ENCODE measurements at regions not wholly inside any gene's neighbourhood (a gene's known extent, or its start where the extent isn't known, plus 50 kb on each side); places are given as distances from the start of the nearest gene placed in this dataset.

DNA sequence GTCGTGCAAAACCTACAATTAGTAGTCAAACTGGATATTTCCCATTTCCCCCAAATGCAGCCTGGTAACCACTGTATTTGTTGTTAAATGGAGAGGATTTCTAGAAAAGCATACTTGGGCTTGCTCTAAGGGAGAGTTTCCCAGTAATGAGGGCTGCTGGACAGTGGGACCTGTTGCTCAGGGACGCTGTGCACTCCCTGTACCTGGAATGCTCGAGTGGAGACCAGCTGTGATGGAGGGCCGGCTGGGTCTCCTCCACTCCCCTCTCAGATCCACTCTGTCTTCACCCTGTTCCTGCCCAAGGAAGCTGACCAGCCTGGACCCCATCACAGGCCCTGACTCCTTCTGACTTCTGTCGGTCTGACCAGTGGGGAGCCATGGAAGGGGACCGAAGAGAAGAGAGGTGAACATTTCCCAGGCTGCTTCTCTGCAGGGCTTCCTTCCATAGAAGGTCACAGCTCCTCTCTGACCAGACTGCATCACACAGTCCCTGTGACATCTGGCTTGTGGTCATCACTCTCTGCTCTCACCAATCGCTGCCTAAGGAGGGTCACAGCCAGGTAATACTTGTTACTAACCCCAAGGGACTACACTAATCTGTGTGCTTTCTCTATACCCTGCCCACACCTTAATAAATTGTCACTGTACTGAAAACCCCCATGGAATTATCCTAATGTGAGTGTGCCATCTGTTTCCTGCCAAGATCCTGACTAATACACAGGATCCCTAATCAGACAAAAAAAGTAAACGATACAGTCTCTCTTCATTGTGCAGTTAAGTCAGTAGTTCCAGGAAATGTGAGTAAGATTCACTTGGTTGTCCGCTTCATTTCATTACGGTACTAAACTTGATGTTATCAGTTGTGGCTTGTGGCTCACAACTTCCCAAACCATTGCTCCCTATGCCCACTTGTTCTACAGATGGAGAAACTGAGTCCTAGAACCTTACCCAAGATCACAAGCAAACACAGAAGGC lies 102.4 kb downstream of the CCT6B start:
- Histone ChIP-seq H4K20me1 (ENCODE audit: insufficient read depth) (no peaks in the 10 kb centered on the region), H3K27me3 (ENCODE audit: insufficient read depth, low read depth, low read length) (no peaks in the 10 kb centered on the region), H3K27ac (ENCODE audit: low read length) (no peak overlapping the region), H3K4me3 (ENCODE audit: low read length) (no peak overlapping the region), H3F3A (ENCODE audit: insufficient read depth, low read length, poor library complexity, severe bottlenecking) (no peaks in the 10 kb centered on the region), H3K4me2 (ENCODE audit: low read length) (no peak overlapping the region), H3K9me3 (ENCODE audit: low read length) (no peaks in the 10 kb centered on the region), H3K9me2 (ENCODE audit: insufficient read depth, low read length) (no peaks in the 10 kb centered on the region), H3K9ac (ENCODE audit: low read length) (no peak overlapping the region), H3K36me3 (ENCODE audit: insufficient read depth, low read length) (no peaks in the 10 kb centered on the region), H3K79me2 (replicated peaks; ENCODE audit: insufficient read depth, low read length) (no peaks in the 10 kb centered on the region), H2AFZ (ENCODE audit: low read depth, low read length) (no peak overlapping the region)
- no peak for TF ChIP-seq POLR2AphosphoS5 (IDR thresholded peaks at IDR 0.05)
- TF ChIP-seq, protein P1, sequence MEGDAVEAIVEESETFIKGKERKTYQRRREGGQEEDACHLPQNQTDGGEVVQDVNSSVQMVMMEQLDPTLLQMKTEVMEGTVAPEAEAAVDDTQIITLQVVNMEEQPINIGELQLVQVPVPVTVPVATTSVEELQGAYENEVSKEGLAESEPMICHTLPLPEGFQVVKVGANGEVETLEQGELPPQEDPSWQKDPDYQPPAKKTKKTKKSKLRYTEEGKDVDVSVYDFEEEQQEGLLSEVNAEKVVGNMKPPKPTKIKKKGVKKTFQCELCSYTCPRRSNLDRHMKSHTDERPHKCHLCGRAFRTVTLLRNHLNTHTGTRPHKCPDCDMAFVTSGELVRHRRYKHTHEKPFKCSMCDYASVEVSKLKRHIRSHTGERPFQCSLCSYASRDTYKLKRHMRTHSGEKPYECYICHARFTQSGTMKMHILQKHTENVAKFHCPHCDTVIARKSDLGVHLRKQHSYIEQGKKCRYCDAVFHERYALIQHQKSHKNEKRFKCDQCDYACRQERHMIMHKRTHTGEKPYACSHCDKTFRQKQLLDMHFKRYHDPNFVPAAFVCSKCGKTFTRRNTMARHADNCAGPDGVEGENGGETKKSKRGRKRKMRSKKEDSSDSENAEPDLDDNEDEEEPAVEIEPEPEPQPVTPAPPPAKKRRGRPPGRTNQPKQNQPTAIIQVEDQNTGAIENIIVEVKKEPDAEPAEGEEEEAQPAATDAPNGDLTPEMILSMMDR (IDR thresholded peaks at IDR 0.05; ENCODE audit: poor library complexity, severe bottlenecking): no peak
- TF ChIP-seq, protein P2, sequence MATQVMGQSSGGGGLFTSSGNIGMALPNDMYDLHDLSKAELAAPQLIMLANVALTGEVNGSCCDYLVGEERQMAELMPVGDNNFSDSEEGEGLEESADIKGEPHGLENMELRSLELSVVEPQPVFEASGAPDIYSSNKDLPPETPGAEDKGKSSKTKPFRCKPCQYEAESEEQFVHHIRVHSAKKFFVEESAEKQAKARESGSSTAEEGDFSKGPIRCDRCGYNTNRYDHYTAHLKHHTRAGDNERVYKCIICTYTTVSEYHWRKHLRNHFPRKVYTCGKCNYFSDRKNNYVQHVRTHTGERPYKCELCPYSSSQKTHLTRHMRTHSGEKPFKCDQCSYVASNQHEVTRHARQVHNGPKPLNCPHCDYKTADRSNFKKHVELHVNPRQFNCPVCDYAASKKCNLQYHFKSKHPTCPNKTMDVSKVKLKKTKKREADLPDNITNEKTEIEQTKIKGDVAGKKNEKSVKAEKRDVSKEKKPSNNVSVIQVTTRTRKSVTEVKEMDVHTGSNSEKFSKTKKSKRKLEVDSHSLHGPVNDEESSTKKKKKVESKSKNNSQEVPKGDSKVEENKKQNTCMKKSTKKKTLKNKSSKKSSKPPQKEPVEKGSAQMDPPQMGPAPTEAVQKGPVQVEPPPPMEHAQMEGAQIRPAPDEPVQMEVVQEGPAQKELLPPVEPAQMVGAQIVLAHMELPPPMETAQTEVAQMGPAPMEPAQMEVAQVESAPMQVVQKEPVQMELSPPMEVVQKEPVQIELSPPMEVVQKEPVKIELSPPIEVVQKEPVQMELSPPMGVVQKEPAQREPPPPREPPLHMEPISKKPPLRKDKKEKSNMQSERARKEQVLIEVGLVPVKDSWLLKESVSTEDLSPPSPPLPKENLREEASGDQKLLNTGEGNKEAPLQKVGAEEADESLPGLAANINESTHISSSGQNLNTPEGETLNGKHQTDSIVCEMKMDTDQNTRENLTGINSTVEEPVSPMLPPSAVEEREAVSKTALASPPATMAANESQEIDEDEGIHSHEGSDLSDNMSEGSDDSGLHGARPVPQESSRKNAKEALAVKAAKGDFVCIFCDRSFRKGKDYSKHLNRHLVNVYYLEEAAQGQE (IDR thresholded peaks at IDR 0.05; ENCODE audit: borderline replicate concordance): no peak
- TF ChIP-seq EZH2 (IDR thresholded peaks at IDR 0.05; ENCODE audit: borderline replicate concordance, insufficient read depth, low read length, poor library complexity, severe bottlenecking): no peak
- no peak for TF ChIP-seq MXI1 (conservative IDR thresholded peaks at IDR 0.05; ENCODE audit: poor library complexity, severe bottlenecking)
- TF ChIP-seq SMC3 (conservative IDR thresholded peaks at IDR 0.05; ENCODE audit: poor library complexity): no peak
- TF ChIP-seq TAF1 (IDR thresholded peaks at IDR 0.05; ENCODE audit: low read depth): no peak
- TF ChIP-seq RAD21 (conservative IDR thresholded peaks at IDR 0.05): no peak
- no peak for TF ChIP-seq EP300 (conservative IDR thresholded peaks at IDR 0.05; ENCODE audit: poor library complexity, severe bottlenecking)

DNA sequence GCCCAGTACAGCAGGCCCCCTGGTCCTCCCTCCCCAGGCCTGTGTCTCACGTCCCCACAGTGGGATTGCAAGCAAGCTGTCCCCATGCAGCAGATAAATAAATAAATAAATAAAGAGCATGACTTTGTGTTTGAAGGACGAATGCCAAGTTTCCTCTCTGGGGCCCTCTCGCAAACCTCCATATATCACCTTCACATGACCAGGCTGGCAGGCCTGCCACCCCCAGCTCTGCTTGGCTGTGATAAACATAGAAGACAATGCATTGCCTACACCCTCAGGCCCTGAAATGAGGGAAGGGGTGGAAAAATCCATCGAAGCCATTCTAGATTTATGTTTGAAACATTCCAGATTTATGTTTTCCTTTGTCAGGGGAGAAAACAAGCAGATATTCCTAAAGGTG lies 107.3 kb downstream of the CCT6B start:
- H3K27me3 ChIP-seq (ENCODE audit: insufficient read depth, low read depth, low read length): no peaks in the 10 kb centered on the region
- no peaks in the 10 kb centered on the region for H3F3A ChIP-seq (ENCODE audit: insufficient read depth, low read length, poor library complexity, severe bottlenecking)
- no peaks in the 10 kb centered on the region for H3K36me3 ChIP-seq (ENCODE audit: insufficient read depth, low read length)
- H3K9ac ChIP-seq (ENCODE audit: low read length): no peak overlapping the region
- no peak overlapping the region for H3K4me3 ChIP-seq (ENCODE audit: low read length)
- H4K20me1 ChIP-seq (ENCODE audit: insufficient read depth): no peaks in the 10 kb centered on the region
- no peak for TF ChIP-seq EZH2 (IDR thresholded peaks at IDR 0.05; ENCODE audit: borderline replicate concordance, insufficient read depth, low read length, poor library complexity, severe bottlenecking)
- no peak overlapping the region for H3K27ac ChIP-seq (ENCODE audit: low read length)
- H3K4me2 ChIP-seq (ENCODE audit: low read length): no peak overlapping the region
- H3K9me2 ChIP-seq (ENCODE audit: insufficient read depth, low read length): no peaks in the 10 kb centered on the region
- no peak overlapping the region for H2AFZ ChIP-seq (ENCODE audit: low read depth, low read length)
- H3K79me2 ChIP-seq (replicated peaks; ENCODE audit: insufficient read depth, low read length): no peaks in the 10 kb centered on the region
- no peaks in the 10 kb centered on the region for H3K9me3 ChIP-seq (ENCODE audit: low read length)

All from neural cell (in vitro differentiated cells).